OCI-LY3 (cell line): ENCODE measurements at regions not wholly inside any gene's neighbourhood (a gene's known extent, or its start where the extent isn't known, plus 50 kb on each side); places are given as distances from the start of the nearest gene placed in this dataset.

Experiments
- CTCF ChIP-seq: fragments of 200-600, 300-600 bp; sonication (generic); IDR thresholded peaks from 2 replicates; pipeline ENCODE4 v1.5.1; 2014; ENCODE audit warnings: antibody characterized with exemption, low read length, low read depth
- EZH2phosphoT487 ChIP-seq: fragments of 200-600 bp; shearing (Covaris generic); IDR thresholded peaks from 2 replicates; pipeline ENCODE4 v1.6.1; 2018; ENCODE audit warnings: antibody characterized with exemption, mixed run types, low read depth

GRCh38 chr2:38138419-38138818, 62.5 kb upstream of the CYP1B1 start:
- TF ChIP-seq CTCF (no peak), EZH2phosphoT487 (no peak)
